ENCODE measurements at regions not wholly inside any gene's neighbourhood (a gene's known extent, or its start where the extent isn't known, plus 50 kb on each side); places are given as distances from the start of the nearest gene placed in this dataset.

DNA sequence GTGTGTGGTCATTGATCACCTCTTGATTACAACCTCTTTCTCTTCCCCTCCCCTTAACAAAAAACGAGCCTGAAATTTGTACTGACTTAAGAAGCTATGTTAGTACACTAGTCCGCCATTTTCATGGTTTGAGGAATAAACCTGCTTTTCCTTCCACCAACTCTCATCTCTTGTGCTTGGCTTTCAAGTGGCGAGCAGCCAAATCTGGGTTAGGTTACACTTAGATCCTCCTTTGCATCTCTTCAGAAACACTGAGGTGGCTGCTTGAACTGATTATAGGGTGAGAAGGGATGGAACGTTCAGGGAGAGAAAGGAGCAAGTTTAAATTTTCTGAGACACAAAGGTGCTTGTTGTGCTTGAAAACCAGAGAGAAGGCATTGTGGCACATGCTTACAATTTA is 2171.4 kb downstream of the LRRC4C start:
- no peak for DNase-seq

DNA sequence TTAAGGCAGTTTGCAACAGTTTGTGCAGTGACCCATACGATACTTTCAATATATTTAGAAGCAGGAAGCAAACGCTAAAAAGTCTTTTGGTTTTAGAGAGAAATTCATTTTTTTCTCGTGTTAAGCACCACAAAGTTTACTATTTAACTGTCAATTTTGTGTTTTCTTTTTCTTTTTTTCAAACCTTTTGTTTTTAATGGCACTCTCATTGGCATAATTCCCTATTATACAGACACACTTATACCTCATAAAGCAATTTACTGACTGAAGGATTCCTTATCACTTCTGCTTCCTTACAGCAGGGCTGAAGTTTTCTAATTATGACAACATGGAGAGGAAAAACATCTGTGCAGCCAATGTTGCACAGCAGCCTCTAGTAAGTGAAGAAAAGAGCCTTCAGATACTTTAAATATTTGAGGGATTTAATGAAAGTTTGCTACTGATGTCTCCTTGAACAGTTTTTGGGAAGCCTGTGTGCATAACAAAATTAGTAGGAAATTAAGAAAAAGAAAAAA is 2191.2 kb downstream of the LRRC4C start:
- DNase-seq, result no peak

DNA sequence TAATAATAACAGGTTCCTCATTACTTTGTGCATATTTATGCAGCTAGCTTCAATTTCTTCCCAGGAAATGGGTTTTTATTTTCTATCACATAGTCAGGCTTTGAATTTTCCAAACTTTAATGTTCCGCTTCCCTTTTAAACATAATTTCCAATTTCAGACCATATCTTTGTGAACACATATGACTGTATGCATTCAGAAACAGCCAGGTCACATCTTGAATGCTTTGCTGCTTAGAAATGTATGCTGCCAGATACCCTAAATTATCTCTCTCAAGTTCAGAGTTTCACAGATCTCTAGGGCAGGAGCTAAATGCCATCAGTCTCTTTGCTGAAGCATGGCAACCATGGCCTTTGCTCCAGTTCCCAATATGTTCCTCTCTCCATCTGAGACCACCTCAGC is 2203.8 kb downstream of the LRRC4C start:
- DNase-seq, result no peak

DNA sequence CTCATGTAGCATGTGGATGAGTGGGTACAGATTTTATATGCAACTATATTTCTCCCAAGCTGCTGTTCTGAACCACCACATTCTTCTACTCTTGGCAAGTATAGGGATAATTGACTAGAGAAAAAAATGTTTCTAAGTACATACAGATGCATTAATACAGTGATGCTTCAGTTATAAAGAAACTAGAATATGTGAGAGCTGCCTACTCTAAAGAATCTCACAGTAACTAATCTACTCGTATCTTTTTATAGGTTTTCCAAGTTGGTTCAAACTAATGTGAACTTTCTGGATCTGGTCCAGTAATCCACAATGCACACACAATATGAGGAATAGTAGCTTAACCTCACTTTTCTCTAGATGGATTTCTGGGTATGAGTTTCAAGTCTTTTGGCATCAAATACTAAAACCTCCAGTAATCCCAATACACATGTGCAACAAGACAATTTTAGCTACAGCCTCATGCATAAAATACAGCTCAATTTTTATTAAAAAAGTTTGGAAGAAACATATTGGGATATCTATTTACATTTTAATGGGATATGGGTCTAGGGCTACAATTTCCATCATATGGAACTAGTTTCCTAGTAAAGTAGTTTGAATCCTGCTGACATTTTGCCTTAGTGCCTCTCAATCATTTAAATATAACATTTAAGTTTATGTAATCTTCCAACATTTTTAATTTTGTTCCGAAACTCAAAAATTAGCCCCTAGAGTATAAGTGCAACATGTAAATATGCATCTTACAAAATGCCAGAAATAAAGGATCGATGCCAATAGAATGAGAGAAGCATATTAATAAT is 2209.7 kb downstream of the LRRC4C start:
- no peak for DNase-seq

DNA sequence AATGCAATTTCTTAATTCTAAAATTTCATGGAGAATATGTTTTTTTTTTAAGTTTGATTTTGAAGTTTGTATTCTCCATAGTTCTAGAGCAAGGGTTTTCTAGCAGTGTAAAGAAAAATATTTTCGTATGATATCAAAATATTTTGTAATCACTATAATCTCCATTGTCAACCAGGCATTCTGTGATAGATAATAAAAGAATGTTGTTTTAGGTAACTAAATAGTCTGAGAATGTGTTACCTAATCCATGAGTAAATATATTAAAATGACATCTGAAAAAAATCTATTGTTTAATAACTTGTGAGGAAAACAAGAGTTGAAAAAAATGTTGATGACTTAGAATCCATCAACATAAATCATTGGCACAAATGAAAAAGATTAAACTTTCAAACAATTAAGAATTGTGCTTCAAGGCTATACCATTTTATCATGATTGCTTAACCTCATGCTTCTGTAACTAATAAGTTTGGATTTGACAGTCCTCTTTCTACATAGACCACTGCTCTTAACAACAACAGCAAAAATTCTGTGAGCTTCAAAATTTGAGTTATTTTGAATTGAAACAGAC is 2211.8 kb downstream of the LRRC4C start:
- no peak for DNase-seq

DNA sequence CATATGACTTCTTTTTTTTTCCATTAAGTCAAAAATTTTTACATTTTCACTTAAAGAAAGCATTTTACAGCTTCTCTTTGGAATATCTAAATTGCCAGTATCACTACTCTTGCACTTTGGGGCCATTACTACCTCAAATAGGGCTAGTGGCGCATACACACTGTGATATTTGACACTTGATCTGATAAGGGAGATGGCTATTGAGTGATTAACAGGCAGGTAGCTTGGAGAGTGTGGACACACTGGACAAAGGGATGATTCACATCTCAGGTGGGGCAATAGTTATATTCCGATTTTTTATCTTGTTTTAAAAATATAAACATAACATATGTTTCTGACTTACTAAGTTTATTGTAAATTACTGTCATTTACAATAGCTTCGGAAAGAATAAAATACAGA is 2219.9 kb downstream of the LRRC4C start:
- no peak for DNase-seq

DNA sequence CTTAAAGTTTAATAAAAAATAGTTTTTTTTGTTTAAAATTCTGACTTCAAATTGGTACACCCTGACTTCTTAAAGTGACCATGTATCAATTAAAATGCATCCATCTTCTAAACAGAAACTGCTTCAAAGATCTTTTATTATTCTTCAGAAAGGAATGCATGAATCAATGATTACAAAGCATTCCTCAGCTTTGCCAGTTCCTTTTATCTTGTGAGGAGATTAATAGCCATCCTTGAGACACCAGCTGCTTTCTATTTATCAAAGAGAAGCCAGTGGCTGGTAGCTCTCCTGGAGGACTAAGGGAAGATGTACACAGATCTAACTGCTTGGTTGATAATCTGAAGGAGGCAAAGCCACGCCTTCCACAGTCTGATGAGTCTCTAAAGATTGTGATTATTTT is 2222.5 kb downstream of the LRRC4C start:
- DNase-seq, result no peak

DNA sequence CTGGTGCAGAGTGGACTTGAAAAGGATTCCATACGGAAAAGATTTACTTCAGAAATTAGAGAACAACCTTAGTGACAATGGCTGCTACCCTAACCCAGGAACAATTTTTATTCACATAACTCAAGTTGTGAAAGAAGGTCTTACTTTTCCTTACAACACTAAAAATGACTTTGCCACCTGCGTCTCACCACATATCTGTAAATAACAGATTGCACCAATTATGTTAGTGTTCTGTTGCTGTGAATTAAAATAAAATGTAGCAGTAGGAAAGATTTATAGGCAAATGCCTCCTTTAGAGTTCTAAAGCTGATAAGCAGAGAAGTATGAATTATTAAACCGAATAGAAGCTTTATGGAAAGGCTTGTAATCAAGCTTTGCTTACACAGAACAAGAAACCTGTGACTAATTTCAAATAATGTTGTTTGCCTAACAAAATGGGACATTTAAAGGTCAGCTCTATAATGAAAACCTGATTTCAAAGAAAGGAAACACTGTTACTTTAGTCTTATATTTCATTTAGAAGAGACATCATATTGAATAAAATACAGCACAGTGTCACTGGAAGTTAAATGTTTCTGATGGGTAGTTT is 2237.8 kb downstream of the LRRC4C start:
- no peak for DNase-seq

DNA sequence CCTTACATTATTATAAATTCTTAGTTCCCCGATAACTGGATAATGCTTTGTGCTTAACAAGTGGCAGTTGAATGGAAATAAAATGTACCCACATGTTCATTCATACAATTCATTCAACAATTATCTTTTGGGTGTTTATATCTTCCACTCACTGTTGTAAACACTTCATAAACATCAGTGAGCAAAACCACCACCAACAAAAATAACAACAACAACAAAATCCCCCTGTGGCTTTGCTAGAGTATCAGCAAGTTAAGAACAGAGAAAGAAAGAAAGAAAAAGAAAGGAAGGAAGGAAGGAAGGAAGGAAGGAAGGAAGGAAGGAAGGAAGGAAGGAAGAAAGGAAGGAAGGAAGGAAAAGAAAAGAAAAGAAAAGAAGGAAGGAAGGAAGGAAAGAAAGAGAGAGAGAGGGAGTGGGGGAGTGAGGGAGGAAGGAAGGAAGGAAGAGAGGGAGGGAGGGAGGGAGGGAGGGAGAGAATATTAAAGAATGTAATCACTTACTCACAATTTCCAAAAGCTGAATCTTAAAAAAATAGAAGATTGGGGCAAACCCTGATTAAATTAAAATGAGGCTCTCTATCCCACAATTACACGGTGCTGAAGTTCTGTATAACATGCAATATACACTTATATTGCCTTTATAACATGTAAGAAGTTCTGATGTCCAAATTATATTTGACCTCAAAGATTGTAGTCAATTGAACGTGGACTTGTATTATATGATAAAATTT is 2238.8 kb downstream of the LRRC4C start:
- DNase-seq, result no peak

DNA sequence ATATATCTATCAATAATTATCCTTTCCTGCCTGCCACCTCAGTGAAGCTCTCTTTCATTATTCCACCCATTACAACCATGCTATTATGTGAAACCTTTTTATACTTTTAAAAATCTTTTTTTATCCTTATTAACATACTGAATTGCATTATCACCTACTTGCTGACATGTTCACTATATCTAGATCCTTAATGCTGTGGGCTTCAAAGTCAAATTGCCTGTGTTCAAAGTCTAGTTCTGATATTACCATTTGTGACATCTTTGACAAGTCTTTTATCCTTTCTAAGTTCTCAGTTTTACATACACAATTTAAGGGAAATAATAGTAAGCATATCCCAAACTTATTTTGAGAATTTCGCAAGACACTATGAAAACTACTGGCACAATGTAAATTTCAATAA is 2239.4 kb downstream of the LRRC4C start:
- no peak for DNase-seq

DNA sequence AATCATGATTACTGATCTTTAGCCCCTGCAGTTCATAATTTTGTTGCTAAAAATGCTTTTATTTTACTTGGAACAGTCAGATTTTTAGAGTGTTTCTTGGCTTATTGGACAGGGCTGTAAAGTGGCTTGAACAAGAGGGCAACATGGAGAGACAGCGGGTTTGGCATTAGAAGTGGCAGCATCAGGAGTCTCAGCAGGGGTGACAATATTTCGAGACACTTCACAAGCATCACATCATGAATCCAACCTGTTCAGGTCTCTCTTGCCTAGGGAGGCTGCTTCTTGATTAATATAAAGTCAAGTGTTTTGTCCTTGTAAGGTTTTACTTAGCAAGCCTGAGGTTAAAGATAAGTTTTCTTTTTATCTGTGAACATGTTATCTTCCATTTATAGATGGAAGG is 2249.5 kb downstream of the LRRC4C start:
- no peak for DNase-seq

DNA sequence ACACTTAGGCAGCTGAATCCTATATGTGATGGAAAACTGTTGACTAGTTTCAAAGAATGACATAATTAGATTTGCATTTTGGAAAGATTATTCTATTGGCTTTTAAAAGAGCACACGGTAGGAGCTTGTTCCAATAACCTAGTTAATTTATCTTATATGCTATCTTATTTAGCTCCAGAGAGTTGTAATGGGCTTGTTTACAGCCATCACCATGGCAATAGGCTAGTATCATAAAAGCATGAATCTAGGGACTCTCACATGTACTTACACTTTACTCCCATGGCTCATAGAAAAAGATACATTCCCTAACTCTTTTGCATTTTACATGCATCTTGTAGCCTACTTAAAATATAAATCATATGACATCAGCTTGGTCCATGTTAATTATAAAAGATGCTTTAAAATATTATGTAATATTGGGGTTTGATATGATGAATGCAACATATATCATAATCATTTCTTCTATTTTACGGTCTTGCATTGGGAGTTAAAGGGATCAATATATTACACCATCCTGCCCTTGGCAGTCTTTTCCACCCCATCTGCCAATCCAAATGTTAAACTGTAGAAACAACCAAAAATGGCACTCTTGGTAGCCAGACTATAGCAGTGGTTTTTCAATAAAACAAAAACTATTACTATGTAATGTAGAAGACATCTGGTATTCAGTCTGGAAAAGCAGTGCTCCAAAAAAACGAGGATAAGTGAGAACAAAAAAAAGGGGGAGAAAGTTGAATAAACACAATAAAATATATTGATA is 2254.0 kb downstream of the LRRC4C start:
- no peak for DNase-seq

DNA sequence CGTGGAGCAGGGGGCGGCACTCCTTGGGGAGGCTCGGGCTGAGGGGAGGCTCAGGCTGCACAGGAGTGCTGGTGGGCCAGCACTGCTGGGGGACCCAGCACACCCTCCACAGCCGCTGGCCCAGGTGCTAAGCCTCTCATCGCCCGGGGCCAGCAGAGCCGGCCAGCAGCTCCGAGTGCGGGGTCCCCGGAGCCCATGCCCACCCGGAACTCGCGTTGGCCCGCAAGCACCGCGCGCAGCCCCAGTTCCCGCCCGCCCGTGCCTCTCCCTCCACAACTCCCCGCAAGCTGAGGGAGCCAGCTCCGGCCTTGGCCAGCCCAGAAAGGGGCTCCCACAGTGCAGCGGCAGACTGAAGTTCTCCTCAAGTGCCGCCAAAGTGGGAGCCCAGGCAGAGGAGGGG is 2266.8 kb downstream of the LRRC4C start:
- no peak for DNase-seq

DNA sequence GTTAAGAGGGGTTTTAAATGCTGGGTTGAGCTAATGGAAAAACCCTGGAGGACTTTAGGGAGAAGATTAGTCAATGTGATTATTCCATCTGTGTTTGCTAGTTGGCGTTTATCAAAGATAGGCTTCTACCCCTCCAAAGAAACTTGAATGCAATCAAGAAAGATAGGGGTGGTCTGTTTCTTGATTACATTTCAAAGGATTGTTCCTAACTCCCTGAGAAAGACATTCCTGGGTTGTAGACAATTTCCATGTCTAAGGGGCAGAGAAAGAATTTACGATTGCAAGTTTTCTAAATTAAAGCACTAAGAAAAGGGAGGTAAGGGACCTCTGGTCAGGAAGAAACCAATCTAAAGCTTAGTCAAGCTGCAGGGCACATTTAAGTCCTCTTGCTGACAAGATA is 2268.7 kb downstream of the LRRC4C start:
- DNase-seq, result no peak

DNA sequence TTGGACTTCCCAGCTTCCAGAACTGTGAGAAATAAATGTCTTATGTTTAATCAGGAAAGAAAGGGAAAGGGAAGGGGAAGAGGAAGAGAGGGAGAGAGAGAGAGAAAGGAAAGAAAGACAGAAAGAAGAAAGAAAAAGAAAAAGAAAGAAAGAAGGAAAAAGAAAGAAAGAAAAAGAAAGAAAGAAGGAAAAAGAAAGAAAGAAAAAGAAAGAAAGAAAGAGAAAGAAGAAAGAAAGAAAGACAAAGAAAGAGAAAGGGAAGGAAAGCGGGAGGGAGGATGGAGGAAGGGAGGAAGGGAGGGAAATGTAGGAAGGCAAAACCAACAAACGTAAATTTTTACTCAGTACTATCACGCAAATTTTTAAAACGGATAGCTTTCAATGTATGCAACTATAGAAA is 2281.8 kb downstream of the LRRC4C start:
- no peak for DNase-seq

DNA sequence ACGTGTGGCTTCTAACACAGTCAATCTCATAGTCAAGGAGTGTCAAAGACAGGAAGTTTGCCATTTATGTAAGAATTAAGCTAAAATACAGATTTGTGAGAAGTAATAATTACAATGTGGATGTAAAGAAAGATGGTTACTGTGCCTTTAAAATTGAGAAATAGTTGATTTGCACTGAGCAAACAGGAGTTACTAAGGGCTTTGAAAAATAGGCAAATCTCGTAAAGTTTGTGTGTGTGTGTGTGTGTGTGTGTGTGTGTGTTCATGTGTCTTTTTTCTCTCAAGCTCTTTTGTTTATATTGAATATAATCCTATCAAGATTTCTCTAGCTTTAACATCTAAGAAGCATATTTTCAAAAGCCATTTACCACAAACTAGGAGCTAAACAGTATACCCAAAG is 2284.5 kb downstream of the LRRC4C start:
- DNase-seq, result no peak

DNA sequence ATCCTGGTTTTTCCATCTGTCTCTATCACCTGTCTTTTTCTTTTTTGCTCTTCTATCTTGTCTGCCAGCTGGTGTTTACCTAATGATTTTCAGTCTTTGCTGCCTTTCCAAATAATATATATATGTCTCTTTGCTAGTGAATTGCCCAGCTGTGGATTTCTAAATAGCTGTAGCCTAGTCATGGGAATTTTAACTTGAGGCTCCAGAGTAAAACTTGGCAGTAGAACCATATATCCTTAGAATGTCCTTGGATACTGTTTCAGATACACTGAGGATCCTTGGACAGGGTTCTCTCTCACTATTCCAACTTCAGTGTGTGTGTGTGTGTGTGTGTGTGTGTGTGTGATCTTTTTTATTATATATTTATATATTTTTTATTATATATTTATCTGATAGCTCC is 2285.3 kb downstream of the LRRC4C start:
- DNase-seq, result no peak

DNA sequence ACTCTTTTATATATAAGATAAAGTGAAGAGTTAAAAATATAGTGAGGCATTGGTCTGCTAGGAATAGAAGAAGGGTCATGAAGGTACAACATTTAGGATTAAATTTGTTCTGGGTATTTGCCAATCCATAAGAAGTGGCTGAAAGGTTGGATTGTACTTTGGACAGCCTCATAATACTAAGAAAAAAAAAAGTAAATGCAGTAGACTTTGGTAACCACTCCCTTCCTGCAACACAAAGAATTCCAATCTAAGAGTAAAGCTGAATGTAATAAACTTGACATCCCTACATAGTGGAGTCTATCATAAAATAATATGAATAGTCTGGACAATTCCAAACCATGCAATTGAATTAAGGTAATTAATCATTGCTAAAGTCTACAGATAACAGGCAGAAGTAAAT is 2294.4 kb downstream of the LRRC4C start:
- DNase-seq, result no peak

DNA sequence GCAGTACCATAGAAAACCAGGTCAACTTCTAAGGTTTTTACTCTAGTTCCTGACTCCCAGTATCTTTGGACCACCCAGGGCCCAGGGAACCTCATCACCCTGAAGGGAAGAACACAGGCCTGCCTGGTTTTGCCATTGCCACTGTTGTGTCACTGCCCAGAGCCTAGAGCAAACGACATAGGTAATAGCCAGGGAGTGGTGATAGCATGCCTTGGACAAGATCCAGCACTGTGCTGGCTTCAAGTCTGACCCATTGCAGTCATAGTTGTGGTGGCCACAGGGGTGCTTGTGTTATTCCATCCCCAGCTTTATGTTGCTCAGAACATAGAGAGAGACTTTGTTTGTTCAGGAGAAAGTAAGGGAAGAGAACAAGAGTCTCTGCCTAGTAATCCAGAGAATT is 2310.2 kb downstream of the LRRC4C start:
- no peak for DNase-seq

DNA sequence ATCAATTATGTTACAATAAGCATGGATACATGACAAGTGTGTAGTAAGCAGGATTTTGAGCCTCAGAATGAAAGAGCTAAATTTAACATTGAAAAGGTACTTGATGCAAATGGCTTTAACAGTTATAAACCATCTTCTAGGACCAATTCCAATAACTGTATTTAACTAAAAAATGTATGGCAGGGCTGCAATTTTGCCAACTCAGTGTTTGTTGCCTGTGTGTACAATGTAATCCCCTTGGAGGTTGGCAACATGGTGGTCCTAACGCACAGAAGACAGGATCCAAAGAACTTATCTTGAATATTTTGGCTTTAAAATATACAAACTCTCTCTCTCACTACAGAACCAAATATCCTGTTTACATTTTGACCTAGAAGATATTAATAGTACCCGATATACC is 2314.1 kb downstream of the LRRC4C start:
- no peak for DNase-seq

DNA sequence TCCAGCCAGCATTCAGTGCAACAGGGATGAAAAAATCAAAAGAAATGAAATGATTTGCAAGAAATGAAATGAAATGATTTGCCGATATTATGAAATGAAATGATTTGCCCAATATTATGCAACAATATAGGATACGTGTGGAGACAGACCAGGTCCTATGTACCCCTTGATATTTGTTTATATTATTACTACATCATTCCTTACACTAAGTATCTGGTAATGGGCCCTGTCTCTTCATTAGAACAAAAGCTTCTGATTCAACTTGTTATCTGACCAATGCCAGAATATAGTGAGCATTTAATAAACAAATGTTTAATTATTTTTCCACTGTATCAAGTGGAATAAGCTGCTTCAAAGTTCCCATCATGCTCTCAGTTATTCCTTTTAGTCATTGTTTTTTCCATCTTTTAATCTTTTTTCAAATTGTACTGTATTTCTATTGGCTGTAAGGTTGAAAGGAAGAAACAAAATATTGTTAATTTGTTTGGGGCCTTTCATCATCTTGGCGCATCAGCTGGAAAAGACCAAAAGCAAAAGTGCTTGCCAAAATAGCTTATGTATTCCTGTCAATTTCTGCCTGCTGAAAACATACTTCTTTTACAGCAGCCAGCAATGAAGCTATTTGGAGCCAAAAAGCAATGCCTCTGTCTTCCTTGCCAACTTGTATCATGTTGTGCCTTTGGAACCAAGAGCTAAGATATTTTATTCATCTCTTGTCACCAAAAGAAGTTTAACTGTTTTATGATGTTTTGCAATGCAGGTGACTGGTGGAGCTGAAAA is 2314.9 kb downstream of the LRRC4C start:
- DNase-seq, result no peak

DNA sequence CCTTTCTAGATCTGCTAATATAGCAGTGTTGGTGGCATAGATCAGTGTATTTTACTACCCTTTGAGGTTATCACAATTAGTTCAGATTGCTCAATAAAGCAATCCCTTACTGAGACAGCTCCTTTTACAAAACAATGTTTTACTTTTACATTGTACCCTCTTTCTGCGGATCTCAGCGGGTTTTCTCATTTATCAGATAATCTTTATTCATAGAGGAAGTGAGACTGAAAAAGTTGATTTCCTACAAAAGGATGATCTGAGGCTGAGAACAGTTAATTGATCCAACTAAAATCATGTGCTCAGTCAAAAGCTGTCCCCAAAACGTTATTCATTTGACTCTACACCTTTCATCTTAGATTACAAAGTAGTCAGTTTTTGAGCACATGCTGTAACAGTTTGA is 2319.9 kb downstream of the LRRC4C start:
- no peak for DNase-seq
